Astrocyte (in vitro differentiated cells and primary cell): ENCODE measurements at regions not wholly inside any gene's neighbourhood (a gene's known extent, or its start where the extent isn't known, plus 50 kb on each side); places are given as distances from the start of the nearest gene placed in this dataset.

Experiments used
- DNase-seq: peaks from one replicate; pipeline ENCODE4 v3.0.0-alpha.2; 2010; ENCODE audit warnings: low read depth
- FAIRE-seq: peaks from 2 replicates; lab custom pipeline; 2011; peaks lifted over from hg19 to GRCh38; lab: Jason Lieb, UNC
- H2AFZ ChIP-seq: 2 replicates; pipeline ENCODE4 v1.6.0; 2012; ENCODE audit warnings: low read depth, low read length, inconsistent platforms
- H3K27ac ChIP-seq: 2 replicates; pipeline ENCODE4 v1.5.1; 2011; ENCODE audit warnings: low read depth, low read length, inconsistent platforms
- H3K27me3 ChIP-seq: 2 replicates; pipeline ENCODE4 v1.6.0; 2011; ENCODE audit warnings: low read length, inconsistent platforms; ENCODE audit not compliant: insufficient read depth
- H3K36me3 ChIP-seq: 2 replicates; pipeline ENCODE4 v1.5.1; 2011; ENCODE audit warnings: low read length, inconsistent platforms; ENCODE audit not compliant: insufficient read depth
- H3K4me1 ChIP-seq: 2 replicates; pipeline ENCODE4 v1.5.1; 2011; ENCODE audit warnings: low read length, inconsistent platforms; ENCODE audit not compliant: insufficient read depth
- H3K4me2 ChIP-seq: 2 replicates; pipeline ENCODE4 v1.6.0; 2012; ENCODE audit warnings: low read length, inconsistent platforms
- H3K4me3 ChIP-seq: 2 replicates; pipeline ENCODE4 v1.5.1; 2011; ENCODE audit warnings: low read depth, mild to moderate bottlenecking, low read length, inconsistent platforms; ENCODE audit not compliant: insufficient read depth
- H3K79me2 ChIP-seq: 2 replicates; pipeline ENCODE4 v1.6.0; 2012; ENCODE audit warnings: mild to moderate bottlenecking, low read length, inconsistent platforms; ENCODE audit not compliant: insufficient read depth
- H3K9ac ChIP-seq: 2 replicates; pipeline ENCODE4 v1.6.0; 2012; ENCODE audit warnings: mild to moderate bottlenecking, low read length, inconsistent platforms
- H3K9me3 ChIP-seq: 2 replicates; pipeline ENCODE4 v1.5.1; 2012; ENCODE audit warnings: low read depth, mild to moderate bottlenecking, low read length, inconsistent platforms; ENCODE audit not compliant: insufficient read depth
- H4K20me1 ChIP-seq: 2 replicates; pipeline ENCODE4 v1.6.0; 2012; ENCODE audit warnings: low read length, inconsistent platforms; ENCODE audit not compliant: insufficient read depth
- H3K27ac Mint-ChIP-seq: one replicate; pipeline ENCODE4 v1.8.0; 2021; ENCODE audit warnings: mild to moderate bottlenecking, mixed read lengths; ENCODE audit not compliant: unreplicated experiment
- H3K27me3 Mint-ChIP-seq: one replicate; pipeline ENCODE4 v1.8.0; 2021; ENCODE audit warnings: low read depth, mixed read lengths; ENCODE audit not compliant: unreplicated experiment
- H3K36me3 Mint-ChIP-seq: one replicate; pipeline ENCODE4 v1.8.0; 2021; ENCODE audit warnings: low read depth, mixed read lengths; ENCODE audit not compliant: unreplicated experiment
- H3K4me1 Mint-ChIP-seq: one replicate; pipeline ENCODE4 v1.8.0; 2021; ENCODE audit warnings: low read depth, mixed read lengths; ENCODE audit not compliant: unreplicated experiment
- H3K4me3 Mint-ChIP-seq: one replicate; pipeline ENCODE4 v1.8.0; 2021; ENCODE audit warnings: mild to moderate bottlenecking, moderate library complexity, mixed read lengths; ENCODE audit not compliant: unreplicated experiment
- H3K9me3 Mint-ChIP-seq: one replicate; pipeline ENCODE4 v1.8.0; 2021; ENCODE audit warnings: mild to moderate bottlenecking, mixed read lengths; ENCODE audit not compliant: unreplicated experiment
- CTCF ChIP-seq: IDR thresholded peaks from 2 replicates; pipeline ENCODE4 v1.5.1; 2011; ENCODE audit warnings: low read depth, mild to moderate bottlenecking, inconsistent platforms, low read length, moderate library complexity; ENCODE audit not compliant: insufficient read depth
- EZH2 ChIP-seq: IDR thresholded peaks from 2 replicates; pipeline ENCODE4 v1.6.1; 2012; ENCODE audit warnings: mild to moderate bottlenecking, low read length, inconsistent platforms; ENCODE audit not compliant: insufficient read depth

- H3K4me3 Mint-ChIP-seq, result no peak overlapping the region
- Histone ChIP-seq H3K4me1 (no peaks in the 10 kb centered on the region), H4K20me1 (no peaks in the 10 kb centered on the region), H3K4me3 (no peak overlapping the region), H3K79me2 (no peaks in the 10 kb centered on the region), H2AFZ (no peak overlapping the region), H3K9ac (no peak overlapping the region), H3K27me3 (no peaks in the 10 kb centered on the region), H3K27ac (peak overlapping the region; percentile 2), H3K9me3 (no peaks in the 10 kb centered on the region), H3K4me2 (no peak overlapping the region), H3K36me3 (no peaks in the 10 kb centered on the region)
- peak; percentile 37 for DNase-seq
- FAIRE-seq, result no peak
- peaks cover 2% of the 10 kb centered on the region for H3K9me3 Mint-ChIP-seq
- no peak overlapping the region for H3K27ac Mint-ChIP-seq
- no peaks in the 10 kb centered on the region for H3K36me3 Mint-ChIP-seq
- TF ChIP-seq EZH2, result no peak
- TF ChIP-seq CTCF, result no peak
- H3K4me1 Mint-ChIP-seq, result peaks cover 4% of the 10 kb centered on the region
- H3K27me3 Mint-ChIP-seq, result no peaks in the 10 kb centered on the region
Measured at GRCh38 chr13:83498481-83499190, 383.6 kb downstream of the SLITRK1 start.

GRCh38 chr13:83498045-83498444 lies 384.2 kb downstream of the SLITRK1 start:
- no peaks in the 10 kb centered on the region for H3K36me3 ChIP-seq
- no peaks in the 10 kb centered on the region for H3K9me3 ChIP-seq
- no peak for FAIRE-seq
- Mint-ChIP-seq H3K4me3 (no peak overlapping the region), H3K4me1 (no peaks in the 10 kb centered on the region), H3K36me3 (no peaks in the 10 kb centered on the region), H3K27ac (no peak overlapping the region), H3K27me3 (no peaks in the 10 kb centered on the region), H3K9me3 (peaks cover 2% of the 10 kb centered on the region)
- no peak overlapping the region for H2AFZ ChIP-seq
- H3K9ac ChIP-seq, result no peak overlapping the region
- H3K79me2 ChIP-seq, result no peaks in the 10 kb centered on the region
- TF ChIP-seq EZH2 (no peak), CTCF (no peak)
- no peaks in the 10 kb centered on the region for H4K20me1 ChIP-seq
- H3K27ac ChIP-seq, result no peak overlapping the region
- no peak overlapping the region for H3K4me2 ChIP-seq
- no peak for DNase-seq
- H3K4me1 ChIP-seq, result no peaks in the 10 kb centered on the region
- H3K27me3 ChIP-seq, result no peaks in the 10 kb centered on the region
- no peak overlapping the region for H3K4me3 ChIP-seq

- DNase-seq (no peak), FAIRE-seq (no peak)
- Histone ChIP-seq H3K4me1 (no peaks in the 10 kb centered on the region), H3K4me2 (no peak overlapping the region), H3K27ac (no peak overlapping the region), H2AFZ (no peak overlapping the region), H4K20me1 (no peaks in the 10 kb centered on the region), H3K9me3 (no peaks in the 10 kb centered on the region), H3K36me3 (no peaks in the 10 kb centered on the region), H3K79me2 (no peaks in the 10 kb centered on the region), H3K27me3 (no peaks in the 10 kb centered on the region), H3K9ac (no peak overlapping the region), H3K4me3 (no peak overlapping the region)
- TF ChIP-seq CTCF (no peak), EZH2 (no peak)
- Mint-ChIP-seq H3K36me3 (no peaks in the 10 kb centered on the region), H3K9me3 (peaks cover 2% of the 10 kb centered on the region), H3K27me3 (no peaks in the 10 kb centered on the region), H3K4me1 (no peaks in the 10 kb centered on the region), H3K27ac (no peak overlapping the region), H3K4me3 (no peak overlapping the region)
Measured at GRCh38 chr13:83496501-83496900, 385.8 kb downstream of the SLITRK1 start.
